ENCODE measurements at regions not wholly inside any gene's neighbourhood (a gene's known extent, or its start where the extent isn't known, plus 50 kb on each side); places are given as distances from the start of the nearest gene placed in this dataset.

- TF ChIP-seq GATA3 (IDR thresholded peaks at IDR 0.05; ENCODE audit: low read depth, low read length), result no peak
- TF ChIP-seq GATA2 (IDR thresholded peaks at IDR 0.05; ENCODE audit: low read depth, low read length), result peak; percentile 15; the same call in 1 of the 2 replicates
Observed at GRCh38 chr13:104357672-104358354, 1291.6 kb upstream of the SLC10A2 start.

- TF ChIP-seq GATA2 (IDR thresholded peaks at IDR 0.05; ENCODE audit: low read depth, low read length) (0 out of 2 replicates have a peak, but pooled peaks have one; percentile 10), GATA3 (IDR thresholded peaks at IDR 0.05; ENCODE audit: low read depth, low read length) (no peak)
Observed at GRCh38 chr13:104357174-104357573, 1291.0 kb upstream of the SLC10A2 start.

- TF ChIP-seq GATA2 (IDR thresholded peaks at IDR 0.05; ENCODE audit: low read depth, low read length) (peak; percentile 19; the same call in 1 of the 2 replicates), GATA3 (IDR thresholded peaks at IDR 0.05; ENCODE audit: low read depth, low read length) (peak; percentile 46; the same call in 1 of the 2 replicates)
Observed at GRCh38 chr13:104355041-104355670, 1288.9 kb upstream of the SLC10A2 start.

GRCh38 chr13:104327211-104327610 is 1261.0 kb upstream of the SLC10A2 start:
- TF ChIP-seq GATA3 (IDR thresholded peaks at IDR 0.05; ENCODE audit: low read depth, low read length) (no peak), GATA2 (IDR thresholded peaks at IDR 0.05; ENCODE audit: low read depth, low read length) (no peak)

- no peak for TF ChIP-seq GATA3 (IDR thresholded peaks at IDR 0.05; ENCODE audit: low read depth, low read length)
- no peak for TF ChIP-seq GATA2 (IDR thresholded peaks at IDR 0.05; ENCODE audit: low read depth, low read length)
Observed at GRCh38 chr13:104326523-104326922, 1260.3 kb upstream of the SLC10A2 start.

GRCh38 chr13:104321756-104322155 is 1255.5 kb upstream of the SLC10A2 start:
- TF ChIP-seq GATA2 (IDR thresholded peaks at IDR 0.05; ENCODE audit: low read depth, low read length), result no peak
- no peak for TF ChIP-seq GATA3 (IDR thresholded peaks at IDR 0.05; ENCODE audit: low read depth, low read length)

GRCh38 chr13:104320446-104320845 is 1254.2 kb upstream of the SLC10A2 start:
- no peak for TF ChIP-seq GATA2 (IDR thresholded peaks at IDR 0.05; ENCODE audit: low read depth, low read length)
- TF ChIP-seq GATA3 (IDR thresholded peaks at IDR 0.05; ENCODE audit: low read depth, low read length), result no peak

GRCh38 chr13:104318121-104318520 is 1251.9 kb upstream of the SLC10A2 start:
- TF ChIP-seq GATA3 (IDR thresholded peaks at IDR 0.05; ENCODE audit: low read depth, low read length) (no peak), GATA2 (IDR thresholded peaks at IDR 0.05; ENCODE audit: low read depth, low read length) (no peak)

- TF ChIP-seq GATA2 (IDR thresholded peaks at IDR 0.05; ENCODE audit: low read depth, low read length), result no peak
- TF ChIP-seq GATA3 (IDR thresholded peaks at IDR 0.05; ENCODE audit: low read depth, low read length), result no peak
Observed at GRCh38 chr13:104315606-104316005, 1249.4 kb upstream of the SLC10A2 start.

GRCh38 chr13:104314926-104315535 is 1248.8 kb upstream of the SLC10A2 start:
- TF ChIP-seq GATA3 (IDR thresholded peaks at IDR 0.05; ENCODE audit: low read depth, low read length) (no peak), GATA2 (IDR thresholded peaks at IDR 0.05; ENCODE audit: low read depth, low read length) (no peak)

GRCh38 chr13:104314321-104314720 is 1248.1 kb upstream of the SLC10A2 start:
- no peak for TF ChIP-seq GATA3 (IDR thresholded peaks at IDR 0.05; ENCODE audit: low read depth, low read length)
- TF ChIP-seq GATA2 (IDR thresholded peaks at IDR 0.05; ENCODE audit: low read depth, low read length), result no peak

GRCh38 chr13:104310861-104311260 is 1244.6 kb upstream of the SLC10A2 start:
- no peak for TF ChIP-seq GATA2 (IDR thresholded peaks at IDR 0.05; ENCODE audit: low read depth, low read length)
- no peak for TF ChIP-seq GATA3 (IDR thresholded peaks at IDR 0.05; ENCODE audit: low read depth, low read length)

GRCh38 chr13:104309431-104309830 is 1243.2 kb upstream of the SLC10A2 start:
- no peak for TF ChIP-seq GATA2 (IDR thresholded peaks at IDR 0.05; ENCODE audit: low read depth, low read length)
- TF ChIP-seq GATA3 (IDR thresholded peaks at IDR 0.05; ENCODE audit: low read depth, low read length), result no peak

GRCh38 chr13:104301171-104301975 is 1235.2 kb upstream of the SLC10A2 start:
- no peak for TF ChIP-seq GATA3 (IDR thresholded peaks at IDR 0.05; ENCODE audit: low read depth, low read length)
- TF ChIP-seq GATA2 (IDR thresholded peaks at IDR 0.05; ENCODE audit: low read depth, low read length), result no peak

Measured in SH-SY5Y (cell line).